PC-9 (cell line): ENCODE measurements at regions not wholly inside any gene's neighbourhood (a gene's known extent, or its start where the extent isn't known, plus 50 kb on each side); places are given as distances from the start of the nearest gene placed in this dataset.

Experiments used
- BruUV-seq: library from RNA; stranded (reverse); fragments of 400-500 nt; replicated peaks from 2 replicates; lab custom pipeline; 2021; lab: Mats Ljungman, UMichigan
- CTCF ChIA-PET: fragments of 300-600 bp; sonication (Branson Sonifier 250); formaldehyde crosslinking; loops from one replicate; lab custom pipeline; 2022; ENCODE audit warnings: antibody characterized with exemption; lab: Charles Lee
- POLR2A ChIA-PET: fragments of 300-600 bp; sonication (Branson Sonifier 250); formaldehyde crosslinking; loops from one replicate; lab custom pipeline; 2022; ENCODE audit warnings: antibody characterized with exemption; ENCODE audit not compliant: unreplicated experiment; lab: Charles Lee
- DNase-seq, 2 experiments: peaks; one replicate each; pipeline versions ENCODE4 v3.0.0 to v3.0.0-alpha.2; 2015 to 2022; ENCODE audit warnings: mixed read lengths in 1 of 2
- H2AFZ ChIP-seq: fragments of 200-600 bp; sonication (generic); 2 replicates; pipeline ENCODE4 v1.8.1; 2017; ENCODE audit warnings: antibody characterized with exemption
- H3F3A ChIP-seq: fragments of 200-600 bp; sonication (generic); 2 replicates; pipeline ENCODE4 v1.8.1; 2017; ENCODE audit warnings: antibody characterized with exemption, mild to moderate bottlenecking, low read depth; ENCODE audit not compliant: insufficient read depth
- H3K27ac ChIP-seq: fragments of 200-600 bp; sonication (generic); 2 replicates; pipeline ENCODE4 v1.6.1; 2016; ENCODE audit warnings: mixed run types
- H3K27me3 ChIP-seq: fragments of 200-600 bp; sonication (generic); 2 replicates; pipeline ENCODE4 v1.6.1; 2016; ENCODE audit warnings: low read depth, mixed run types; ENCODE audit not compliant: insufficient read depth
- H3K36me3 ChIP-seq: fragments of 200-600 bp; sonication (generic); 2 replicates; pipeline ENCODE4 v1.6.1; 2016; ENCODE audit warnings: low read depth, mixed run types
- H3K4me1 ChIP-seq: fragments of 200-600 bp; sonication (generic); replicated peaks from 2 replicates; pipeline ENCODE4 v1.6.1; 2016; ENCODE audit warnings: mixed run types; ENCODE audit not compliant: insufficient read depth
- H3K4me2 ChIP-seq: fragments of 200-600 bp; sonication (generic); 2 replicates; pipeline ENCODE4 v1.6.1; 2017; ENCODE audit warnings: mixed run types
- H3K4me3 ChIP-seq: fragments of 200-600 bp; sonication (generic); 2 replicates; pipeline ENCODE4 v1.6.1; 2016; ENCODE audit warnings: mixed run types
- H3K79me2 ChIP-seq: fragments of 200-600 bp; sonication (generic); 2 replicates; pipeline ENCODE4 v1.6.1; 2017; ENCODE audit warnings: low read depth, mixed run types
- H3K9me2 ChIP-seq: fragments of 200-600 bp; sonication (generic); 2 replicates; pipeline ENCODE4 v1.8.1; 2017; ENCODE audit warnings: mild to moderate bottlenecking; ENCODE audit not compliant: insufficient read depth
- H3K9me3 ChIP-seq: fragments of 200-600 bp; sonication (generic); 2 replicates; pipeline ENCODE4 v1.8.1; 2016; ENCODE audit warnings: low read depth; ENCODE audit not compliant: insufficient read depth
- H4K20me1 ChIP-seq: fragments of 200-600 bp; sonication (generic); 2 replicates; pipeline ENCODE4 v1.8.1; 2017; ENCODE audit not compliant: insufficient read depth
- CTCF ChIP-seq: fragments of 200-600 bp; sonication (generic); conservative IDR thresholded peaks from 2 replicates; pipeline ENCODE4 v1.6.1; 2017; ENCODE audit warnings: mixed run types, antibody characterized with exemption, mild to moderate bottlenecking, moderate library complexity
- EZH2 ChIP-seq: fragments of 200-600 bp; sonication (generic); IDR thresholded peaks from 2 replicates; pipeline ENCODE4 v1.8.0; 2017; ENCODE audit warnings: antibody characterized with exemption, low read depth
- intact Hi-C: fragments of 100-400 bp; cut with micrococcal nuclease; formaldehyde crosslinking; loops from one replicate; pipeline ENCODE4 v1.10.0; 2022; ENCODE audit not compliant: unreplicated experiment

GRCh38 chr2:183927406-183928325, 670.7 kb upstream of the ZNF804A start:
- Histone ChIP-seq H2AFZ (0 out of 2 replicates have a peak overlapping the region, but pooled peaks have one; percentile 31), H3K4me3 (no peak overlapping the region), H3K4me2 (no peak overlapping the region), H3K36me3 (no peaks in the 10 kb centered on the region), H3K9me2 (no peaks in the 10 kb centered on the region), H3K27me3 (no peaks in the 10 kb centered on the region), H3K27ac (no peak overlapping the region), H3F3A (no peaks in the 10 kb centered on the region), H4K20me1 (no peaks in the 10 kb centered on the region), H3K9me3 (no peaks in the 10 kb centered on the region; the same call in 1 of the 2 replicates), H3K79me2 (no peaks in the 10 kb centered on the region), H3K4me1 (no peaks in the 10 kb centered on the region)
- ChIA-PET CTCF (no interaction called here), POLR2A (no interaction called here)
- intact Hi-C loops, result no loop called here
- no peak for DNase-seq
- no TSS peak for BruUV-seq
- no peak for TF ChIP-seq CTCF
- TF ChIP-seq EZH2, result no peak

GRCh38 chr2:183935005-183935404, 663.3 kb upstream of the ZNF804A start:
- Histone ChIP-seq H3K9me2 (no peaks in the 10 kb centered on the region), H3K4me1 (no peaks in the 10 kb centered on the region), H3K4me3 (no peak overlapping the region), H3K9me3 (no peaks in the 10 kb centered on the region), H2AFZ (no peak overlapping the region), H3K79me2 (no peaks in the 10 kb centered on the region), H3K27ac (no peak overlapping the region), H4K20me1 (no peaks in the 10 kb centered on the region), H3K4me2 (no peak overlapping the region), H3F3A (no peaks in the 10 kb centered on the region), H3K27me3 (no peaks in the 10 kb centered on the region), H3K36me3 (no peaks in the 10 kb centered on the region)
- ChIA-PET POLR2A (no interaction called here), CTCF (no interaction called here)
- BruUV-seq, result no TSS peak
- DNase-seq, result no peak
- intact Hi-C loops, result no loop called here
- no peak for TF ChIP-seq EZH2
- TF ChIP-seq CTCF, result no peak

- ChIA-PET POLR2A (no interaction called here), CTCF (no interaction called here)
- H3K4me1 ChIP-seq, result no peaks in the 10 kb centered on the region
- no peak overlapping the region for H2AFZ ChIP-seq
- no peak overlapping the region for H3K4me2 ChIP-seq
- no TSS peak for BruUV-seq
- no peaks in the 10 kb centered on the region for H3F3A ChIP-seq
- no peaks in the 10 kb centered on the region; the same call in none of the 2 replicates for H3K9me2 ChIP-seq
- H3K27me3 ChIP-seq, result no peaks in the 10 kb centered on the region
- H3K9me3 ChIP-seq, result no peaks in the 10 kb centered on the region
- no peak for DNase-seq
- TF ChIP-seq CTCF (no peak), EZH2 (no peak)
- intact Hi-C loops, result no loop called here
- H4K20me1 ChIP-seq, result no peaks in the 10 kb centered on the region
- no peak overlapping the region for H3K4me3 ChIP-seq
- H3K36me3 ChIP-seq, result no peaks in the 10 kb centered on the region
- H3K79me2 ChIP-seq, result no peaks in the 10 kb centered on the region
- no peak overlapping the region for H3K27ac ChIP-seq
Measured at GRCh38 chr2:183937220-183937619, 661.1 kb upstream of the ZNF804A start.
